ENCODE measurements at regions not wholly inside any gene's neighbourhood (a gene's known extent, or its start where the extent isn't known, plus 50 kb on each side); places are given as distances from the start of the nearest gene placed in this dataset.

DNA sequence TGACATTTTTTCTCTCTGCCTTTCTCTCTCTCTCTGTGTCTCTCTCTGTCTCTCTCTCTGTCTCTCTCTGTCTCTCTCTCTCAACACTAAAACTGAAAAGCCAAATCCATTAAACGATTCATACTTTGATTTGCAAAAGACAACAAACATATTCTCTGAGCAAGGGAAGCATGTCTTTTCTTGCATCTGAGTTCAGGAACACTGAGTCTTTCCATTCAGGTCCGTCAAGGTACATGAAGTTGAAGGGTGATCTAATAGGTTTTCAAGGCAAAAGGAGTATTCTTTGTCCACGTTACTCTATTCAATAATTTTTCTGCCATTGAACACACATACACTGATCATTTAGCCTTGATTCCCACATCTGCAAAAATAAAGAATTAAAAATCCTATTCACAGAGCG lies 900.9 kb downstream of the BCL11B start:
- Histone ChIP-seq H3K9me3 (peaks cover 0 to 4% (median 0%) of the 10 kb centered on the region in 3 donors), H3K4me3 (no peak overlapping the region), H3K27ac (no peak overlapping the region), H3K4me1 (no peaks in the 10 kb centered on the region), H3K36me3 (no peaks in the 10 kb centered on the region), H3K27me3 (peaks cover 7% of the 10 kb centered on the region)
- 60 to 81% methylated on average over 3 to 4 of the region's 4 CpGs for WGBS, 2 donors (ENCODE audit: low coverage in 1 of 2)
- TF ChIP-seq EP300 (IDR thresholded peaks at IDR 0.05), result no peak
- no peak for TF ChIP-seq POLR2AphosphoS5 (IDR thresholded peaks at IDR 0.05)
- TF ChIP-seq, protein P1, sequence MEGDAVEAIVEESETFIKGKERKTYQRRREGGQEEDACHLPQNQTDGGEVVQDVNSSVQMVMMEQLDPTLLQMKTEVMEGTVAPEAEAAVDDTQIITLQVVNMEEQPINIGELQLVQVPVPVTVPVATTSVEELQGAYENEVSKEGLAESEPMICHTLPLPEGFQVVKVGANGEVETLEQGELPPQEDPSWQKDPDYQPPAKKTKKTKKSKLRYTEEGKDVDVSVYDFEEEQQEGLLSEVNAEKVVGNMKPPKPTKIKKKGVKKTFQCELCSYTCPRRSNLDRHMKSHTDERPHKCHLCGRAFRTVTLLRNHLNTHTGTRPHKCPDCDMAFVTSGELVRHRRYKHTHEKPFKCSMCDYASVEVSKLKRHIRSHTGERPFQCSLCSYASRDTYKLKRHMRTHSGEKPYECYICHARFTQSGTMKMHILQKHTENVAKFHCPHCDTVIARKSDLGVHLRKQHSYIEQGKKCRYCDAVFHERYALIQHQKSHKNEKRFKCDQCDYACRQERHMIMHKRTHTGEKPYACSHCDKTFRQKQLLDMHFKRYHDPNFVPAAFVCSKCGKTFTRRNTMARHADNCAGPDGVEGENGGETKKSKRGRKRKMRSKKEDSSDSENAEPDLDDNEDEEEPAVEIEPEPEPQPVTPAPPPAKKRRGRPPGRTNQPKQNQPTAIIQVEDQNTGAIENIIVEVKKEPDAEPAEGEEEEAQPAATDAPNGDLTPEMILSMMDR (IDR thresholded peaks at IDR 0.05), result no peak
- TF ChIP-seq POLR2A (IDR thresholded peaks at IDR 0.05), result no peak
- ATAC-seq, result no peak

DNA sequence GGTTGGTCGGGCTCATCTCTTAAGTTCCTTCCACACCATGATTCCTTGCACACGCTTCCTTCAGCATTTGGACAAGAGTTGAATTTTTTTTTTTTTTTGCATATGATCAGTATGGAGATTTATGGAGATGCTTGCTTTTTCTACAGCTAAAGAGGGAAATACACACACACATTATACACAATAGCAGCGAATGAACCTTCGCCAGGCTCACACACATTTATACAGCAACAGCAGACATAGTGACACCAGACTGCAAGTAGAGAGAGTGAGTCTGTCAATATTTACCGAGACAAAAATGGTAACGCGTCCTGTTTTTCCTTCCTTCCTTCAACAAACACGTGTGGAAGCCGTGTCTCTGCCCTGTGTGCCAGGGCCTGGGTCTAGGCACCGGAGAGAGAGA lies 897.9 kb downstream of the BCL11B start:
- TF ChIP-seq POLR2AphosphoS5 (IDR thresholded peaks at IDR 0.05), result no peak
- TF ChIP-seq POLR2A (IDR thresholded peaks at IDR 0.05), result no peak
- TF ChIP-seq, protein P1 (IDR thresholded peaks at IDR 0.05), result no peak
- no peak for TF ChIP-seq EP300 (IDR thresholded peaks at IDR 0.05)
- Histone ChIP-seq H3K36me3 (no peaks in the 10 kb centered on the region), H3K27ac (no peak overlapping the region), H3K9me3 (no peaks in the 10 kb centered on the region), H3K4me3 (no peak overlapping the region), H3K27me3 (no peaks in the 10 kb centered on the region), H3K4me1 (no peaks in the 10 kb centered on the region)
- 62 to 75% methylated on average over 8 to 10 of the region's 10 CpGs for WGBS, 2 donors (ENCODE audit: low coverage in 1 of 2)
- no peak for ATAC-seq

DNA sequence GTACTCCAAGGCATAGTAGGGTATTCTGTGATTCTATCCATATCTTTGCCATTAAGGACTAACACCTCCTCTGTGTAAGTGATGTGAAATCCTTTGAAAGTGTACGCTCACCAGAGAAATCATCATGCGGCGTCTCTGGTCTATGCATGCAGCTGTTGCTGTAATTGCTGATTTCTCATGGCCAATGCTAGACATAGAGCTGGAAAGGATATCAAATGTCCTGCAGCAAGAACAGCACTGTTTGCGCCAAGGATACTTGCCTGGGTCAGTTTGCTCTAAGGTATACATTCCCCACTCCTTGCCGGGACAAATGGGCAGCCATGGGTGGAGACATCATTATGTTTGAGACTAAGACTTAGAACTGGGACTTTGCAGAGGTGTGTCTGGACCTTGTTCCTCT lies 896.4 kb downstream of the BCL11B start:
- TF ChIP-seq EP300 (IDR thresholded peaks at IDR 0.05) (no peak), POLR2AphosphoS5 (IDR thresholded peaks at IDR 0.05) (no peak), POLR2A (IDR thresholded peaks at IDR 0.05) (no peak)
- TF ChIP-seq, protein P1 (IDR thresholded peaks at IDR 0.05), result no peak
- no peaks in the 10 kb centered on the region for H3K4me1 ChIP-seq
- H3K4me3 ChIP-seq, result no peak overlapping the region
- no peaks in the 10 kb centered on the region for H3K9me3 ChIP-seq
- no peaks in the 10 kb centered on the region for H3K27me3 ChIP-seq
- 93% methylated on average over 3 of the region's 5 CpGs; no CpG with 5 or more reads in 1 of the 2 donors for WGBS, 2 donors (ENCODE audit: low coverage in 1 of 2)
- H3K36me3 ChIP-seq, result no peaks in the 10 kb centered on the region
- no peak for ATAC-seq
- H3K27ac ChIP-seq, result no peak overlapping the region

DNA sequence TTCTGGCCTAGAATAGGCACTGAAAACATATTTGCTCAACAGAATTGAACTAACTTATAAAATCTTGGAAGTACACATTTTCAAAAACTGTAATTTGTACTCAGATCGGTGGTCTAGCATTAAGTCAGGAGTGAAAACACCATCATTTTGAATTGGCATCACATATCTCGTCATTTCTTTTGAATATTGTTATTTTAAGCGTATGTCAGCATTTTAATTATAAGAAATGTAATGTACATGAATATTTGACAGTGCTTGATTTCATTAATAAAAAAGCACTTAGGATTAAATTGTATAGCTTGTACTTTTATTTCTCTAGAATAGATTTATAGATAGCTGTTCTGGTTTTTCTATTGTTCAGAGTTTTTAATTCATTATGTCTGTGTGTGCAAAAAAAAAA lies 892.2 kb downstream of the BCL11B start:
- H3K4me3 ChIP-seq, result no peak overlapping the region
- H3K4me1 ChIP-seq, result no peaks in the 10 kb centered on the region
- TF ChIP-seq POLR2AphosphoS5 (IDR thresholded peaks at IDR 0.05), result no peak
- TF ChIP-seq POLR2A (IDR thresholded peaks at IDR 0.05), result no peak
- TF ChIP-seq EP300 (IDR thresholded peaks at IDR 0.05), result no peak
- TF ChIP-seq, protein P1 (IDR thresholded peaks at IDR 0.05), result no peak
- ATAC-seq, result no peak
- 40 to 63% methylated on average over 3 of the region's 3 CpGs for WGBS, 2 donors (ENCODE audit: low coverage in 1 of 2)
- no peaks in the 10 kb centered on the region for H3K36me3 ChIP-seq
- no peak overlapping the region for H3K27ac ChIP-seq
- H3K9me3 ChIP-seq, result no peaks in the 10 kb centered on the region
- H3K27me3 ChIP-seq, result peaks cover 10% of the 10 kb centered on the region

DNA sequence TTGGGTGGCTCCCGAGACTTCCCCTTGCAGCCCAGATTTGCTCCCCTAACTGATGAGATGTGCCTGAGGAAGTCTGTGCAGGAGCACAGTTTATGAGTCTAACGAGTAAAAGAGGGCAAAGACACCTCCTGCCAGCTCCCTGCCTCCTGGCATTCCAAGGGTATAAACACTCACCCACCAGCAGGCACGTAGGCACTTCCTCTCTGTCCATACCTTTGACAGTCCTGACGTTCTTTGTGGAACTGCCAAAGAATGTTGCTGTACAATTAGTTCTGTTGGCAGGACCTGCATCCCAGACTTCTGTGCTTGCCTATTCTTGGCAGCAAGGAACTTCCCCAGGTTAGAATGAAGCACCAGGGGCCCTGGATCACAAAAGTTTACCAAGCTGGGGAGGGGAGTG lies 889.3 kb downstream of the BCL11B start:
- H3K27me3 ChIP-seq, result peaks cover 17% of the 10 kb centered on the region
- no peaks in the 10 kb centered on the region for H3K9me3 ChIP-seq
- WGBS, 2 donors (ENCODE audit: low coverage in 1 of 2), result 51 to 80% methylated on average over 1 to 3 of the region's 4 CpGs
- H3K27ac ChIP-seq, result no peak overlapping the region
- no peaks in the 10 kb centered on the region for H3K36me3 ChIP-seq
- ATAC-seq, result no peak
- no peaks in the 10 kb centered on the region for H3K4me1 ChIP-seq
- no peak overlapping the region for H3K4me3 ChIP-seq
- no peak for TF ChIP-seq EP300 (IDR thresholded peaks at IDR 0.05)
- TF ChIP-seq POLR2AphosphoS5 (IDR thresholded peaks at IDR 0.05), result no peak
- TF ChIP-seq, protein P1 (IDR thresholded peaks at IDR 0.05), result no peak
- TF ChIP-seq POLR2A (IDR thresholded peaks at IDR 0.05), result no peak
